NCI-H1105 (cell line): ENCODE measurements at regions not wholly inside any gene's neighbourhood (a gene's known extent, or its start where the extent isn't known, plus 50 kb on each side); places are given as distances from the start of the nearest gene placed in this dataset.

Experiments
- DNase-seq: peaks from one replicate; lab custom pipeline; 2025; lab: John Stamatoyannopoulos, UW

DNA sequence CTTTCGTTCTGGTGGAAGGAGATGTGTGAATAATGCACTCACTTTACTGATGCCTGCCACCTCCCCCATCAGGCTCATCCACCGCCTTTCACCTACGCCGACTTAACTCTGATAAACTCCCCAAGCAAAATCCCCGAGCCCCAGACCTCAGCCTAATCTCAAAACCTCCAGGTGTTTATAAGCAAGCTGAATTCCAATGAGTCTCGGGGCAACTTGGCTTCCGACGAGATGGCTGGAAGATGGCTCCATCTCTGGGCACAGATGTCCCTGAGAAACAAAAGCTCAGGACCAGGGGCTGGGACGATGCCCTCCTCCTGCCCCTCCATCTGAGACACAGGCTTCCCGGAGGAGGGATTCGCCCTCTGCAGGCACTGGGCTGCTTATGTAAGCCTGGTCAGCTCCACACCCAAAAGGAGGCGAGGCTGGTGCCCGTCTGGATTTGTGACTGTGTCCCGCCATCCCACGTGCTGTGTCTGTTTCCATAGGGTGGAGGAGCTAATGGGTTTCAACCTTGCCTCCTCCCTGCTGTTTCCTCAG is 386.4 kb upstream of the TNRC6C start:
- no peak for DNase-seq

DNA sequence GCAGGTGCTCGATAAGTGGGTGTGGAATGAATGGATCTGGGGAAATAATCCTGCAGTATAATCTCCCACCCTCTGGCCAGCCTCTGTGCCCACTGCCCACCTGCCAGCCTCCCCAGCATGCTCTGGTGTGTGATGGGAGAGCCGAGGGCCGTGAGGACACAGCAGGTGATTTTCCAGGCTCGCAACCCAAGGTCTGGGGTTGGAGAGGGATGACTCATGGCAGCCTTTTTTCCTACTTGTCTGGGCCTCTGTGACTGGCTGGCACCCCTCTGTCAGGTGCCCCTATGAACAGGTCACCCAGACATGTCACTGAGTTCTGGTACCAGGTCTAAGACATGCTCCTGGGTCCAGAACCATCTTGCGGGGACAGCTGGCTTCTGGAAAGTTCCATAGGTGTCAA is 385.7 kb upstream of the TNRC6C start:
- no peak for DNase-seq

DNA sequence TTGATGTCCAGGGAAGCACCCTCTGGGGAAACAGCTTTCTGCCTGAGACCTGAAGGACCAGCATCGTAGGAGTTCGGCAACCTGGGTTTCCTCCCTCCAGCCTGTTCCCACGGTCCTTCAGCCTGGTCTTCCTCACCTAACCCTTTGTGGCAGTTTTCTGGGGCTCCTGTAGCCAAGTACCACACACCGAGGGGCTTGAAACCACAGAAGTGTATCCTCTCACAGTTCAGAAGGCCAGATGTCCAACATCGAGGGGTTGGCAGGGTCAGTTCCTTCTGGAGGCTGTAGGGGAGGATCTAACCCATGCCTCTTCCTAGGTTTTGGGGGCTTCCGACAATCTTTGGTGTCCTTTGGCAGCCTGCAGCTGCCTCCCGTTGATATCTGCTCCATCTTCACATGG is 381.0 kb upstream of the TNRC6C start:
- DNase-seq = no peak

DNA sequence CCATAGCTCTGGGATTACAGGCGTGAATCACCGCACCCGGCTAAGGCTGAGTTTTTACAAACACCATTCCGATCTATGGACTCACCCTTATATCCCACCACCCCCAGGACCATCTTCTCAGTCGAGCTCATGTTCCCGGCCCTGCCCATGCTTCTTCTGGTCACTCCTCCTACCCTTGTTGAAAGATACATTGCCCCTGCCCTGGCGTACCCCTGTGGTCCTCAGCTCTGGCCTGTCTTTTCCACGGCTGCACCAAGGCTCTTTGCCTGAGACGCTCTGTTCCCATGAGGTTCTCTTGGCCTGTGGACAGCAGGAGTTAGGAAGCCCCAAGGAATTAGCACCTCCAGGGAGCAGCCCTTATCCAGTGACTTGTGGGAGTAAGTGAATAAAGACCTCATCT is 379.4 kb upstream of the TNRC6C start:
- DNase-seq = no peak

DNA sequence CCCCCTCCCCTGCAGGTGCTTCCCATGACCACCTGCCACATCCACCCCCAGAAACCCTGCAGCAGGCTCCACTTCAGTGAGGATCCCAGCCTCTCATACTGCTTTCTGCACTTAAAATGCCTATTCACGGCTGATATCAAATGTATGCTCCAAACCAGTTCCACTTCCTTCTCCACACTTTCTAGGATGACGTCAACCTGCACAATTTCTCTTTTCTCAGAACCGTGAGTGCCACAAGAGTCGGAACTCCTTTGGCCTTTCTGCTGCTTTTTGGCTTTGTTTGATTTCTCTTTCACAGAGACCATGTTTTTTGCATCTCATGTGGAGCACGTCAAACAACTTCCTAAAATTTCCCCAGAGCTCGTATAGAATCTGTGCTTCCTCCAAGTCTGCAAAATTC is 378.8 kb upstream of the TNRC6C start:
- no peak for DNase-seq

DNA sequence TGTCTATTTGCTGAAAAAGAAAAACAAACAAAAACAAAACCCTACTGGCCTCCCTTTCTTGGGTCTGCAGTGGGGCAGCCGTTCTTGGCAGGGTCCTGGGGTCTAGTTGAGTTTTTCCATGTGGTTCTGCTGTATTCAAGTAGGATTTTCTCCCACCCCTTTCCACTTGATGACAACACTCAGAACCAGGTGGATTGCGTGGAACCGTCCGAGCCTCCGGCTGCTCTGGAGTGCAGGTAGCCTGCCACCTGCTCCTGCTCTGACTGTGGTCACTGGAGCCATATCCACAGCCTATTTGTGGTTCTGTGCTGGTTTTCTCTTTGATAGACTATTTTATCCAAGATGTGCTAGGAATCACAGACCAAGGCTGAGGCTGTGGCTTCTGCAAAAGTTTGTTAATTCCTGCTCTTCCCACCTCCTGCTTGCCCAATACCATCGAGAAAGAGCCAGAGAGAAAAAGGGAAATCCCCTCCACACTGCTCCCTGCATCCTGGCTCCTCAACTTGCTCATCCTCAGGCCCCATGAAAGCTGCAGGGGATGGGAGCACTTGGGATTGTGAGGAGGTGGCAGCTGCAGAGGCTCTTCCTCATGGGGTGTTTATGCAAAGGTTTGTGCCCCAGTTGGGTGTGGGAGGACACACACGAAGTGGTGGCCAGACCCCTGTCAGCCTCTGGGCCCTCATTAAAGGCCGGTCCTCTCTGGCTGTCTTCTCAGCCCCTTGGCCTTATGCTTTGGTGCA is 377.8 kb upstream of the TNRC6C start:
- no peak for DNase-seq

DNA sequence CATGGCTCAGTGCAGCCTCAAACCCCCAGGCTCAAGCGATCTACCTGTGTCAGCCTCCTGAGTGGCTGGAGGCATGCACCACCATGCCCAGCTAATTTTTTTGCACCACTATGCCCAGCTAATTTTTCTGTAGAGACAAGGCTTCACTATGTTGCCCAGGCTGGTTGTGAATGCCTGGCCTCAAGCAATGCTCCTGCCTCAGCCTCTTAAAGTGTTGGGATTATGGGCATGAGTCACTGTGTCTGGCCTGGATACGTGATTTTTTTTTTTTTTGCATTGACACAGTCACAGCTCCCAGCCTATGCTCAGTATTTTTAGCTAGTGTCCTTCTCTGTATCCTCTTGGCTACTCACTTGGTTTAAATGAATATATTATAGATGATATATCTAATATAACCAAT is 377.0 kb upstream of the TNRC6C start:
- DNase-seq = no peak

DNA sequence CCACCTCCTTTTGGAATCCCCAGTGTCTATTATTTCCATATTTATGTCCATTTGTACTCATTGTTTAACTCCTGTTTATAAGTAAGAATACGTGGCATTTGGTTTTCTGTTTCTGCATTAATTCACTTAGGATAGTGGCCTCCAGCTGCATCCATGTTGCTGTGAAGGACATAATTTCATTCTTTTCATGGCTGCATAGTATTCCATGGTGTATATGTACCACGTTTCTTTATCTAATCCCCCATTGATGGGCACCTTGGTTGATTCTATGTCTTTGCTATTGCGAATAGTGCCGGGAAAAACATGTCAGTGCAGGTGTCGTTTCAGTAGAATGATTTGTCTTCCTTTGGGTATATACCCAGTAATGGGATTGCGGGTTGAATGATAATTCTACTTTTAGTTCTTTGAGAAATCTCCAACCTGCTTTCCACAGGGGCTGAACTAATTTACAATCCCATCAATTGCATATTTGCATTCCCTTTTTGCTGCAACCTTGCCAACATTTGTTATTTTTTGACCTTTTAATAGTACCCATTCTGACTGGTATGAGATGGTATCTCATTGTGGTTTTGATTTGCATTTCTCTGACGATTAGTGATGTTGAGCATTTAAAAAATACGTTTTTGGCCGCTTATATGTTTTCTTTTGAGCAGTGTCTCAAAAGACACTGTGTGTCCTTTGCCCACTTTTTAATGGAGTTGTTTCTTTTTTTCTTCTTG is 373.2 kb upstream of the TNRC6C start:
- no peak for DNase-seq

DNA sequence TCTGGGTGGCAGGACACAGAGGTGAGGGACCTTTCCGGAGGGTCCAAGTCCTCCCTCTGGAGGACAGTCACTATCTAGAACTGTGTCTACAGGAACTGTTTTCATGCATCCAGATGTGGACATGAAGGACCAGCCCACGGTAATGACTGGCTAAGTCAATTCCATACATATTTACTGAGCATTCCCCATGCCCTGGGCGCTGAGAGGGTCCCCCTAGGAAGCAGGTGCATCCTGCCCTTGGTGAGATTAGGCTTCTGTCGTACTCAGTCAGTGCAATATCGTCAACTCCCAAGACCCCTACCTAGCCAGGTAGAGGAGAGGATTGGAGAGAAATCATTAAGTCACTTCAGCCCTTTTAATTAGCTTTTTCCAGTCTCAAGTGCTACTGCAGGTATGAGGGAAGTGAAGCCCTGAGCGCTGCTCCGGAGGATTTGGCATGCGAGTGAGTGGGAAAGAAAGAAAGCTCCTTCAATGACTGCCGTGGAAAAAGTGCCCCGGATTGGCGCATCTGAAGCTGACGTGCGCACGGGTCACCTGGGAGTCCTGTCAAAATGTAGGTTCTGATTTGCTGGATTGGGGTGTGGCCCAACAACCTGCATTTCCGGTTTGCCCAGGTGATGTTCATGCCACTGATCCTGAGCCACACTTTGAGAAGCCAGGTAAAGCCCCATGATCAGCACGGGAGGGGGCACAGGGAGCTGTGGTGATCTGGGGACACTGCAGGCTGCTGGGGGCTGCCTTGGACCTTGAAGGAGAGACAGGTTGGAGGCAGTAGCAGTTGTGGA is 367.4 kb upstream of the TNRC6C start:
- no peak for DNase-seq

DNA sequence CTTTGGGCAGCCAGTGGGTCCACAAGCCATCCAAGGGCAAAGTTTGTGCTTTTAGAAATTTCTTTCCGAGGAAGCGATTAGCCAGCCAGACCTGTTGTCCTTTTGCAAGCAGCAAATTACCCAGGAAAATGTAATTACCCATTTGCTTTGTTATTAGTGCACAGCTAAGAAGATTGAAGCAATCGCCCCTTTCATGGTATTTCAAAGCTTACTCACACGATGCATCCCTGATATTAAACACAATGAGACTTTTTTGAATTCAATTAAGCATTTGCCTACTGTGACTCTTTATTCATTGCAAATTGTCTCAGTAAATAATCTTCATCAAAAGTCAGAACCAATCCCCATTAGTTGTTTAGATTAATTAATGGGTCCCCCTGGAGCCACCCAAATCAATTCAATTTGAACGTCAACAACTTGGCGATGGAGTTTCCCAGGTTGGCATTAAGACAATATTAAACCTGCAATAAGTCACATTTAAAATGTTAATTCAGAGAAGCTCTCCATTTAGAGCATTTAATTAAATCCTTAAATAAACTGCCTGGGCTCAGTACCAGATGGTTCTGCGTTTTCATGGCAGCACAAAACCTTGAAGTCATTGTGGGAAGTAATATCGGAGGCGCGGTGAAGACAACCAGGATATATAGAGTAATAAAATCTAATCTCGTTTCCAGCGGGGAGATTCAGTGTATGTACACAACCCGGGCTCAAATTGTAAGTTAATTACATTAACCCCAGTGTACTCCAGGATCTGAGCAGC is 366.2 kb upstream of the TNRC6C start:
- DNase-seq = peak; percentile 14

DNA sequence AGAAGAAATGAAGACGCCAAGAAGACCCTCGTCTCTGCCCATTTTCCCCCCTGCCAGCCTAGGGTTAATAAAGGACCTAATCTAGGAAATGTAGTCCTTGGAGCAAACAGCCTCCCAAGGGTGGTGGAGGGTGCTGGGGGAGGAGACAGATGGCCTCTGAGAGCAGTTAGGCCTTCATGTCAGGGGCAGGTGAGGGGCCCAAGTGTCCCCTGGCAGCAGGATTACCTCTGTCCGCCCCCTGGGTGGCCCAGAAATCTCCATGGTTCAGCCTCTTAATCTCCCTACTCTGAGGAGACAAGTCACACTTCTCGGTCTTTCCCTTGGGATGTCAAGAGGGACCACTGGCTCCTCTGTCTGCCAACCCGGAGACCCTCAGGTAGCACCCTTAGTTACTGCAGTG is 365.4 kb upstream of the TNRC6C start:
- no peak for DNase-seq

DNA sequence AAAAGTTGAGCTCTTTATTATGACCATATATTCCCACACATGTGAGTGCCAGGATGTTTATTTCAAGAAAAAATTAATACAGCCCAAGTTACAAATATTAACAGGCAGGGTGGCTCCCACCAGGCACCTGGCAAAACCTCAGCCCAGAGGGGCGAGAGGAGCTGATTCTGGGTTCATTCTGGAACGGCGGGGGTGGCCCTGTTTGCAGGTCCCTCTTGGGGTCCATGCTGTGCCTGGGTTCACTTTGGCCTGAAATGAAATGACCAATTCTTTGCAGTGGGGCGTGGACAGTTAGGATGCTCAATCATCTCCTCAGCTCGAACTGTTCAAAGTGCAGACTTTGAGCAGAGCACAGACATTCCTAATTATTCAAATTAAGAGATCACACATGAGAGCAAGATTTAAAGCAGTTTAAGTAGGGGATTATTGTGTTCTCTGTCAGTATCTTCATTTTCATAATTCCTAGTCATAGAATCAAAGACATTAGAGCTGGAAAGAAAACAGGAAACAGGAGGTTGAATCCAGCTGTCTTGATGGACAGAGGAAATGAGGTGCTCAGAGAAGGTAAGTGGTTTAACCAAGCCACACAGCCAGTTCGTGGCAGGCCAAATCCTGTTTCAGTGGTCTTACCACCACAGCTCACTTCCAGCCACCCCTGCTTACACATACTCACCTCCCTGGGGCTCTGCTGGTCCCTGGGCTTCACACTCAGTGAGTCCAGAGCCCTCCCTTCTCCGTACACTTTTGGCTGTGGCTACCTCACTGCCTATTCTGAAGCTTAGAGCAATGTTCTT is 363.9 kb upstream of the TNRC6C start:
- no peak for DNase-seq

DNA sequence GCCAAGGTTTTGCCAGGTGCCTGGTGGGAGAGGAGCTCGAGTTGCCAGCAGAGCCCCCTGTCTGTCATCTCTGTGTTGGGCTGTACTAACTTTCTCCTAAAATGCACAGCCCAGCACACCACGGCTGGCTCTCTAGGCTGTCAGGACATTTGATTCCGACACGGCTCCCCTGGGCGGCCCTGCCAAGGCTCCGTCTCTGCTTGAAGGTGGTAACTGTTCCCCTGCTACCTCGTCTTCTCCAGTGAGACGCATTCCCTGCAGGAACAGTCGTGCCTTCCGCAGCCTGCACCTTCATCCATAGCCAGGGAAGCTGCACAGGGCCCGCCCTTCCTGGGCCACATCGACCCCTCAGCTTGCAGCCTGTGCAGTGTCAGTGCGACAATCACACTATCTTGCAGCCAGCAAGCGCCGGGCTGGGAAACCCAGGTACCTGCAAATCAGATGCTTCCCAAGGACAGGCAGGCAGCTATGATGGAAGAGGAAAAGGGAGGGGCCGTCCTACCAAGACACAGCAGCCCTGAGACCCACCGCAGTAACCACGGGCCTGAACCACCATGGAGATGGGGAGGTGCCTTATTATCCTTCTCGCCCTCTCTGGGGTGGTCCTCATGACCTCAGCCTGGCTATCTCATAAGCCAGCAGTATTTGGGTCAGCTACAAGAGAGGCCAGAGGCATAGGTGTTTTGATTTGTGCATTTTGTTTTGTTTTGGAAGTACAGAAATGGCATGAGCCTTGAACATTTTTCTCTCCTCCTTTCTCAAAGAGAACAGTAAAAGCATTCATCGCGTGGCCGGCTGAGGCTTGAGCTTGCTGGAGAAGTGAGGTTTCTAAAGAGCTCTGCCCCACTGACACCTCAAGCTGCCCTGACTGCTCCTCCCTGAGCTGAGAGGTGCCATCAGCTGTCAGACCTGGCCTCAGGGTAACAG is 361.7 kb upstream of the TNRC6C start:
- DNase-seq = no peak

DNA sequence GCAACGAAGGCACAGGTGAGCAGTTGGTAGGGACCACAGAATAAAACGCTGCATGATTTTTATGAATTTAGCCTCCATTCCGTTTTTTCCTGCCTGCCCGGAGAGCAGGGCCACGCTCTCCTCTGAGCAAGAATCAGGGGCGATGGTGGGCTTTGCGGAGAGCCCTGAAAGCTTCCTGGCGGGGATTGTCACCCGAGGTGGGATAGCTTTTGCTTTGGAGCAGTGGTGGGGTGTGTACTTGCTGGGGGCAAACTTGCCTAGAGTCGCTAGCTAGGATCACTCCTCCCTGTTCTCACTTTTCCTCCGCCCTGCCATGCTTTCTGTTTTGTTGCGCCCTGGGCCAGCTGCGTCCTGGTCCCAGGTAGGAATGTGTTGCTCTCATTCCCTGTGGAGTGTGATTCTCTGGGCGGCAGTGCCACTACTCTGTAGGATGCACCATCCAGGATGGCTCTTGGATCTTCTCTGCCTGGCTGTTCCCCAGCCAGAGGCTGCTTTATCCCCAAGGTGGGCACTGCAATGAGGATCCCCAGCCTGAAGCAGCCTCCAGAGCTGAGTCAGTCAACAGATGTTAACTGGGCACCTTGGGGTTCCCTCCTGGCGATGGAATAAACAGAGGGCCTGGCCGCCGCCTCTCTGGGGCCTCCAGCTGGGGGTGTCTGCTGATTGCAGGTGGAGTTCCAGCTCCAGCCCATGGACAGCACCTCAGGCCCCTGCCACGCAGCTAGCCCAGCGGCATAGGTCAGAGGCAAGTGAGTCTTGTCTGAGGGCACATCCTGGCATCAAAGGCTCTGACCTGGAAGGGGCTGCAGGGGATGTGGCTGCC is 360.9 kb upstream of the TNRC6C start:
- no peak for DNase-seq

DNA sequence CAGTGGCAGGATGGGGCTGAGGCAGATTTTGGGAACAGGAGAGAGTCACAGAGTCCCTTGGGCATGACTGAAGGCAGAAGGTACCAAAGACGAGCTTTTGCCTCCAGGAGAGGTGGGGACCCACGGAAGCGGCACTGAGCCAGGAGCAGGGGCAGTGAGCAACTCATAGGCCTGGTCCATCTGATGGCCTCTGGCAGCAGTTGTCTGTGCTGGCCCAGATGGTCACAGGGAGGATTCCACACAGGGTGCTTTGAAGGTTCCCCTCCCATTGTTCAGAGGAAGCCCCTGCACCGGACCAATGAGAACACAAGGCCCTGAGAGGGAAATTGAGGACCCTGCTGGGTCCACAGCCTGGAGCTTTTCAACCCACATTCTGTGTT is 360.3 kb upstream of the TNRC6C start:
- no peak for DNase-seq

DNA sequence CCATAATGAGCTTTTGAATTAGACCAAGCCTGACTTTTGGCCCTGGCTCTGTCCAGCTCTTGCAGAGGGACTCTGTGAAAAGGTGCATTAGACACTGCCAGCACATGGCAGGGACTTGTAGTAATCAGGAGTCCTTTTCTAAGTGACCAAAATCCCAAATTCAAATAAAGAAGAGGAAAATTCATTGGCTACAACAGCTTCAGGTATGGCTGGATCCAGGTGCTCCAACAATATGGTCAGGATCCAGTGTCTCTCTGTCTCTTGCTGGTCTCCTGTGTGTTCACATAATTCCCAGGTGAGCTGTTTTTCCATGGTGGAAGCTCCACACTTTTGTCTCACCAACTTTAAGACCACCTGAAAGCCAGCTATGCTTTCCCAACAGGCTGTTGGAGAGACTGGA is 358.8 kb upstream of the TNRC6C start:
- no peak for DNase-seq

DNA sequence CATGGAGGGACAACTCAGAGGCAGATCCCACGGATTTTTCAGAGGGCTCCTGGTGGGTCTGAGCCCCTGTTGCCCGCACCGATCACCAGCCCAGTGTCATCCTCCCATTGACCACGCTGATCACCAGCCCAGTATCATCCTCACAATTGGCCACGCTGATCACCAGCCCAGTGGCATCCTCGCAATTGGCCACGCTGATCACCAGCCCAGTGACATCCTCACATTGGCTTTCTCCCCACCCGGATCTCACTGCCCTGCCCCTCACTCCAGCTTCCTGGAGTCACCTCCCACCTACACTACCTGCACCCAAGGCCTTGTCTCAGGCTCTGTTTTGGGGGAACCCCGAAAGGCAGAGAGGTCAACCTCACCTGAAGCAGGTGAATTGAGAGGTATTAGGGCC is 358.2 kb upstream of the TNRC6C start:
- no peak for DNase-seq

DNA sequence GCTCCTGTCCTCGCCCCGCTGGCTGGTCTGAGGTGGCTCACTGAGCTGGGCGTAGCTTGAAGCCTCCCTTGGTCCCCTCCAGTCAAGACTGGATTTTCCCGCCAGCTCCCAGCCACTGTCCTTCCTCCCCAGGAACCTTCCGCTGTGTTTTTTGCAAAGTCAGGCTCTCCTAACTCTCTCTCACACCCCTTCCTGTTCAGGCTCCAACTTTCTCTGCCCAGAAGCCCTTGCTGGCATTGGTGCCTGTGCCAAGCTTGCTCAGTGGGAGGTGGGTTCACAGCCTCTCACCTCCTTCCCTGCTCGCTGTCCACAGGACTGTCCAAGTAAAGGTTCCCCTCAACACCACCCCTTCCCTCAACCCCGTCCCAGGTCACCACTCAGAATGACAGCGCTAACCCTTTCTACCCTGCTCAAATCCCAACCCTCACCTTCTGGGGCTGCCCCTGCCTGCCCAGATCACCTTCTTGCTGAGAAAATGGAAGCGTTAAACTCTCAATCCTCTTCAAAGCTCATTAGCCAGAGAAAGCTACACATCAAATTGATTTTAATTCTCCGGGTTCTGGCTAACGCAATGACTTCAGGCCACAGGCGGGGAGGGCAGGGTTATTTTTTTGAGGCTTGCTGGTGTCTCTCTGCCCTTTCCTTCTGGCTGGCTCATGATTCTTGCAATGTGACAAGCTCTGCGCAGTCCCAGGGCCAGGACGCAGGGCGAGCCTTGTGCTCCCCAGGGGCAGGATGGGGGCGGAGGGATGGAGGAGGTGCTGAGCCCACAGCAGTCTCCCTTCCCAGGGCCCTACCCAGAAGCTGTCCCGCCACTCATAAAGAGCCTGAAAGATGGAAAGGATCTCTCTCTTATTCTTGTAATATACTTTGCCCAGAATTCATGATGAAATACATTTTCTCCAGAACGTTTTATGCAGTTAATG is 357.2 kb upstream of the TNRC6C start:
- DNase-seq = no peak
